ENCODE measurements at regions not wholly inside any gene's neighbourhood (a gene's known extent, or its start where the extent isn't known, plus 50 kb on each side); places are given as distances from the start of the nearest gene placed in this dataset.

DNA sequence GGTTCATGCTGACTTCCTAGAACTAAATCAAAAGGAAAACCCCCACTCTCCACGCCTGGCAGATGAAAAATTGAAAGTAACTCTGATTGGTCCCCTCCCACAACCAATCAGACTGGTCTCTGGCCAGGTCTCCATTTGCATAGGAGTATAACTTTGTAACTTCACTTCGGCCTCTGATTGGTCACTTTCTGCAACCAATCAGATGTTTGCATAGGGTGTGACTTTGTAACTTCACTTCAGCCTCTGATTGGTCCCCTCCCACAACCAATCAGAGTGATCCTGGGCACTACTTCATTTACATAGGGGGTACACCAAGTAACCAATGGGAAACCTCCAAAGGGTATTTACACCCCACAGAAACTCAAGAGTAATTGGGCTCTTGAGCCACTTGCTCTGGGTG lies 306.6 kb upstream of the PFKP start:
- TF ChIP-seq, protein P1, sequence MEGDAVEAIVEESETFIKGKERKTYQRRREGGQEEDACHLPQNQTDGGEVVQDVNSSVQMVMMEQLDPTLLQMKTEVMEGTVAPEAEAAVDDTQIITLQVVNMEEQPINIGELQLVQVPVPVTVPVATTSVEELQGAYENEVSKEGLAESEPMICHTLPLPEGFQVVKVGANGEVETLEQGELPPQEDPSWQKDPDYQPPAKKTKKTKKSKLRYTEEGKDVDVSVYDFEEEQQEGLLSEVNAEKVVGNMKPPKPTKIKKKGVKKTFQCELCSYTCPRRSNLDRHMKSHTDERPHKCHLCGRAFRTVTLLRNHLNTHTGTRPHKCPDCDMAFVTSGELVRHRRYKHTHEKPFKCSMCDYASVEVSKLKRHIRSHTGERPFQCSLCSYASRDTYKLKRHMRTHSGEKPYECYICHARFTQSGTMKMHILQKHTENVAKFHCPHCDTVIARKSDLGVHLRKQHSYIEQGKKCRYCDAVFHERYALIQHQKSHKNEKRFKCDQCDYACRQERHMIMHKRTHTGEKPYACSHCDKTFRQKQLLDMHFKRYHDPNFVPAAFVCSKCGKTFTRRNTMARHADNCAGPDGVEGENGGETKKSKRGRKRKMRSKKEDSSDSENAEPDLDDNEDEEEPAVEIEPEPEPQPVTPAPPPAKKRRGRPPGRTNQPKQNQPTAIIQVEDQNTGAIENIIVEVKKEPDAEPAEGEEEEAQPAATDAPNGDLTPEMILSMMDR (IDR thresholded peaks at IDR 0.05; ENCODE audit: poor library complexity): no peak
- TF ChIP-seq EZH2phosphoT487 (IDR thresholded peaks at IDR 0.05; ENCODE audit: low read depth, severe bottlenecking, unreplicated experiment) (no peak), EZH2 (IDR thresholded peaks at IDR 0.05; ENCODE audit: borderline replicate concordance) (no peak)
